ENCODE measurements at regions not wholly inside any gene's neighbourhood (a gene's known extent, or its start where the extent isn't known, plus 50 kb on each side); places are given as distances from the start of the nearest gene placed in this dataset.

- CTCF ChIA-PET, result interaction anchor here (0.5 to 0.7 kb wide), 3 partner anchors 14 to 1558 kb away, joined by 3 read pairs; no protein-coding TSS in a partner anchor
- TF ChIP-seq SCRT2 (tag by site-specific recombination; IDR thresholded peaks at IDR 0.05), result no peak
- TF ChIP-seq ZNF133 (tag by site-specific recombination; IDR thresholded peaks at IDR 0.05), result no peak
- no peak for TF ChIP-seq WT1 (tag by site-specific recombination; IDR thresholded peaks at IDR 0.05)
- TF ChIP-seq ZNF791 (tag by site-specific recombination; IDR thresholded peaks at IDR 0.05), result no peak
- POLR2A ChIA-PET, result no interaction called here
- Histone ChIP-seq H3K4me3 (ENCODE audit: low read depth, low read length) (no peak overlapping the region), H3K27ac (ENCODE audit: extremely low read depth, low read depth, low read length) (no peak overlapping the region), H3K4me1 (ENCODE audit: control insufficient read depth, insufficient read depth, low read length) (no peaks in the 10 kb centered on the region), H3K9me3 (ENCODE audit: control insufficient read depth, insufficient read depth, low read depth, low read length) (no peaks in the 10 kb centered on the region), H3K36me3 (ENCODE audit: control insufficient read depth in 2 of 2, insufficient read depth in 1 of 2, low read length in 2 of 2) (no peaks in the 10 kb centered on the region)
These were observed 296.0 kb downstream of the ADGRG6 start for GRCh38 chr6:142597836-142598235.

GRCh38 chr6:142601427-142601826 lies 299.6 kb downstream of the ADGRG6 start:
- H3K36me3 ChIP-seq (ENCODE audit: control insufficient read depth in 2 of 2, insufficient read depth in 1 of 2, low read length in 2 of 2), result no peaks in the 10 kb centered on the region
- ChIA-PET CTCF (interaction anchor here (1.5 kb wide), 1 partner anchor 127 kb away, joined by 9 read pairs; no protein-coding TSS in a partner anchor), POLR2A (no interaction called here)
- no peak overlapping the region for H3K27ac ChIP-seq (ENCODE audit: extremely low read depth, low read depth, low read length)
- TF ChIP-seq ZNF146 (tag by site-specific recombination; IDR thresholded peaks at IDR 0.05) (peak; percentile 80), ZNF133 (tag by site-specific recombination; IDR thresholded peaks at IDR 0.05) (no peak), ZNF202 (tag by site-specific recombination; IDR thresholded peaks at IDR 0.05; ENCODE audit: borderline replicate concordance) (no peak), ZNF701 (tag by site-specific recombination; IDR thresholded peaks at IDR 0.05) (no peak), ZNF280D (tag by site-specific recombination; IDR thresholded peaks at IDR 0.05) (peak; percentile 63; the same call in 1 of the 2 replicates)
- no peaks in the 10 kb centered on the region for H3K4me1 ChIP-seq (ENCODE audit: control insufficient read depth, insufficient read depth, low read length)
- no peaks in the 10 kb centered on the region for H3K9me3 ChIP-seq (ENCODE audit: control insufficient read depth, insufficient read depth, low read depth, low read length)
- H3K4me3 ChIP-seq (ENCODE audit: low read depth, low read length), result no peak overlapping the region

GRCh38 chr6:142602972-142603371 lies 301.2 kb downstream of the ADGRG6 start:
- Histone ChIP-seq H3K4me3 (ENCODE audit: low read depth, low read length) (no peak overlapping the region), H3K27ac (ENCODE audit: extremely low read depth, low read depth, low read length) (no peak overlapping the region), H3K36me3 (ENCODE audit: control insufficient read depth in 2 of 2, insufficient read depth in 1 of 2, low read length in 2 of 2) (no peaks in the 10 kb centered on the region), H3K4me1 (ENCODE audit: control insufficient read depth, insufficient read depth, low read length) (no peaks in the 10 kb centered on the region), H3K9me3 (ENCODE audit: control insufficient read depth, insufficient read depth, low read depth, low read length) (no peaks in the 10 kb centered on the region)
- POLR2A ChIA-PET, result no interaction called here
- CTCF ChIA-PET, result interaction anchor here (0.6 to 1.5 kb wide), 6 partner anchors 17 to 614 kb away, joined by 3 to 9 read pairs (median 4); no protein-coding TSS in a partner anchor
- TF ChIP-seq ZNF626 (tag by site-specific recombination; IDR thresholded peaks at IDR 0.05), result no peak
- TF ChIP-seq ZNF518A (tag by site-specific recombination; conservative IDR thresholded peaks at IDR 0.05; ENCODE audit: low read depth), result no peak
- TF ChIP-seq GLI2 (tag by site-specific recombination; IDR thresholded peaks at IDR 0.05; ENCODE audit: borderline replicate concordance, low read depth), result no peak
- TF ChIP-seq ZNF146 (tag by site-specific recombination; IDR thresholded peaks at IDR 0.05), result peak; percentile 53; the same call in 1 of the 2 replicates

Measured in HEK293 (cell line).